Suppressor macrophage treated with lipopolysaccharide for 1 hour (primary cell): ENCODE measurements at regions not wholly inside any gene's neighbourhood (a gene's known extent, or its start where the extent isn't known, plus 50 kb on each side); places are given as distances from the start of the nearest gene placed in this dataset.
"Not testable (repeated sequence)": the region's sequence is repeated elsewhere in the genome, so short reads cannot be mapped to it uniquely, and the experiment has no call there.

Source experiments
- DNase-seq, 3 donors: peaks; one replicate each; pipeline ENCODE4 v3.0.0-alpha.2; 2020 to 2022

DNA sequence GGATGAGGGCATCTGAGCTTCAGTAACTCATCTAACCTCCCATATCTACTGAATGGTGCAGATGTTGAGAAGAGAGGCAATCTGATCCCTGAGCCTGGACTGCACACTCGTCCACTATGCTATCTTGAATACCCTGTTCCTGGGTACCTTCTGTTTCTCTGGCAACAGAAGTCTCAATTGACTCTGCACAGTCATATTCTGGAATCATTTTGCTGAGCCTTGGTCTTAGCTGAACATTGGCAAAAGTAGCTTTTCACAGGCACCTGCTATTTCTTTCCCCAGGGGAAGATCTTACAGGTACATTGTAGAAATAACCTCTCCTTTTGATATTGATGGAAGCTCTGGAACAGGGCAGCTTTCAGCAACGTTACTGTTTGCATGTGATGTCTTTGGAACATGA is 161.5 kb upstream of the GPR101 start:
- no peak for DNase-seq

DNA sequence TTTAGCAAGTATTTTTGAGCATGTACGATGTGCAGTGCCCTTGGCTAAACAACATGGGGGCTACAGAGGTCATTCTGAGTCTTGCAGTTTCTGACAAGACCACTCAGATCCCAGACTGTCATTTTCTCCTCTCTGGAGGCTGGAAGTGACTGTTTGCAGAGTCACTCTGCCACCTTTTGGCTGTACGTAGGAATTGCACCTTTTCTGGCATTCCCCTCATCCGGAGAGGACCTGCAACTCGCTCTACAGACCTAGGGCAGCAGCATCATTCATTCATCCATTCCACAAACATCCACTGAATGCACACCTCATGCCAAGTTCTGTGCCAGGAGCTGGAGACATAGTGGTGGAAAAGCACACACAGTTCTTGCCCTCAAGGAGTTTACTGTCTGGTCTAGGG is 160.4 kb upstream of the GPR101 start:
- peak; percentile 15 to 26 (median 17) for DNase-seq

DNA sequence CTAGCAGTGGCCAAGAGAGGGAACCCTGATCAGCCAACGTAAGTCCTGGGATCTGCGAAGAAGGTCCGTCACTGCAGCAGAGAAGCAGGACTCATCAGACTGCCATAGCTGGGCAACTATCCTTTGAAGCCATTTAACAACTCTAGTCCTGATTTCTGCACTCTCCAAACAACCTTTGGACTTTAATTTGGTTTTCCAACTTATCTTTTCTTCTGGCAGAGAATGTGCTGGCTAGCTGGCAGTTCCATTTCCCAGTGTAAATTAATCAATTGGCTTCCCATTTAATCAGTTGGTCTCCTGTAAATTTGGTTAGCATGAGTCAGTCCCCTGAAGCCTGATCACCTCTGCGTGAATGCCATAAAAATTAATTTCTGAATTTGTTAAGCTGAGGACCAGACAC is 153.7 kb upstream of the GPR101 start:
- no peak for DNase-seq

DNA sequence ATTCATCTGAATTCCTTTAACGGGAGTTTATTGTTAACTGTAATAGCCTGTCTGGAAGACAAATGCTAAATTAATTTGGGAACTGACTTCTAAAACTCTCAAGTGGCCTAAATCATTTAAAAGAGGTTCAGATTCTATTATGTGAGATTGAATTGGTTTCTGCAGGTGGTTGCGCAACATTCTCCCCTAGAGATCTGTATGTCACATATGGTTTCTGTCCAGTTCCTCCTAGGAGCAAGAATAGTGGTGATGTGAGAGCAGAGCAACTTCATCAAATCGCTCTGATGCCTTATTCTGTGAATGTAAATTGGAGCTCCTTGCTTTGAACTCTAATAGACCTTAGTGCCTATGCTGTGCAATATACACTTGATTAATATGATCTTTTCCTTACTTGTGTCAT is 144.6 kb upstream of the GPR101 start:
- no peak for DNase-seq

DNA sequence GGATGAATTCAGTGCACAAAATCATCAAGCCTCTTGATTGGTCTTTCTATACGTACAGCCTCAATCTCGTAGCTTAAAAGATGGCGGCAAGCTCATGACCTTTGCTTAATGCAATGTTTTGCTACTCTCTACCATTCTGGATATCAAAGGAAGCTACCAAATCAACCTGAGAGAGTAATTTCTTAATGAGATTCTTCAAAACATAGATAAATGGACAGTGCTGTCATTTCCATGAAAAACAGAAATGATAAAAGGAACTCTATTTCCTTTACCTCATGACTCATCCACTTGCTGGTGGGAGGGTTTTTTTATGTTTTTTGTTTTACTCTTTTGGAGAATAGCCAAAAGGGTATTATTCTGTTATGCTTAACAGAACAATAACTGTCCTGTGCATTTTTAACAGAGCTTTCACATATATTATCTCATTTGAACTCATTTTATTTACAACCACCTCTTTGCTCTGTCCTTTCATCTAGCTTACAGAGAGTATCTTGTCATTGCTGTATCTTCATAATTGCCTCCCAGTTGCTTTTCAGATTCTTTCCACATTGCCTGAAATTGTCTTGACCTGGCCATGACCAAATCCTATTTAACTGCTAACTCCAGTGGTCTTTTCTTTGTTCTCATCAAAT is 138.6 kb upstream of the GPR101 start:
- peak in 1 of 3 donors; percentile 0 for DNase-seq

DNA sequence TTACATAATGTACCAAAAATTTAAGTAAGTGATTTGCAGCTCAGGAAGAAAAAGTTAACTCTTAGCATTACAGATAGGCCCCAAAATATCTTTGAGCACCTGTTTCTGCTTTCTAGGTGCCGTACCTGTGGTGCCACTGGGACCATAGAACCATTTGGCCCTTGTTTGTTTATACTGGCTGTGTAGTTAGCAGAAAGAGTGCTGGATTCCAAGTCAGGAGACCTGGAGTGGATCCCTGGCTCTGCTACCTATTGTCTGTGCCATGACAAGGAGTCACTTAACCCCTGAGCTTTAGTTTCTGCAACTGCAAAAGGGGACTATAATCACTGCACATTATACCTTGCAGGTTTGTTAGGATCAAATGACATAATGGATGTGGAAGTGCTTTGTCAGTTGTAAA is 137.8 kb upstream of the GPR101 start:
- no peak for DNase-seq

DNA sequence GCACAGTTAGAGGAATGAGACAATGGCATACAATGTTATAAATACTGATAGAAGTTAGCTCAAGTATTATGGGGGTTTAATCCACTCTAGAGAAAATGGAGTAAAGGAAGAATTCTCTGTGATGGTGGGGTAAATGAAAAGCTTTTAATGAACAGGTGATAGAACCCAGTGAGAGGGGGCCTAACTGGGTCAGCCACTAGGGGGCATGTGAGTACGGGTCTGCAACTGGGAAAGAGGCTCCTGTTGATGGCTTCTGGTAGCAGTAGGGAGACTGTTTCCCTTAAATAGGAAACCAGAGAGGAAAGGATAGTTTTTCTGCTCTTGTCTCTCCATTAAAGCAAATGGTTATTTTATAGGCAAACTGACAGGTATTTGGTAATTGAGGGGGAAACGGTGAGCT is 132.8 kb upstream of the GPR101 start:
- peak in 1 of 3 donors; percentile 3 for DNase-seq

DNA sequence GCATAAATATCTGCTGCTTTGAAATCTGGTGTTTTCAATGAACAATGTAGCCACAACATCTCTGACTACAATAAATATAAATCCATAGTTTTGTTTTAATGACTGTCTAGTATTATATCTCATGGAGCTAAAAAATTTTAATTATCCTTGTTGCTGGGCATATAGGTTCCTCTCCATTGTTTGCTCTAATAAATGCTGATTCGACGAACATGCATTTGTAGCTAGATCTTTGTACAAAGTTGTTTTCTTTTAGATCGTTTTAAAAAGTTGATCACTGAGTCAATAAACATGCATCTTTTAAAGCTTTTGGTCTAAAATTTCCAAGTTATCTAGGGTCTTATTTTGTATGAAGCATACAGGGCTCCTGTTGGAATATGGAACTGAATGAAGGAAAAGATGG is 130.5 kb upstream of the GPR101 start:
- DNase-seq = no peak

DNA sequence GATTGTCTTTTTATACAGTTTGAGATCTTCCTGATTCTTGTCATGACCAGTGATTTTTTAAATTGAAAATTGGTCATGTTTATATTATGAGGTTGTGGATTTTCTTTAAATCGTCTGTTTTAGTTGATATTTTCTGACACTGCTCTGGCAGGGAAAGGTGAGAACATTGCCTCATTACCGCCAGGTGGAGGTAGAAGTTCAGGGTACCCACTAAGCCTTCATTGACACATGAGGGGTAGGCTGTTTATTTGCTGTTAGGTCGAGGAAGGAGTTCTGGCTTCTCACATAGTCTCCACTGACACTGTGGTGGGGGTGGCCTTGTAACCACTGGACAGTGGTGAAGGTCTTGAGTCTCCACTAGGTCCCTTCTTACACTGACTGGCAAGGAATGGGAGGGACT is 117.6 kb upstream of the GPR101 start:
- no peak for DNase-seq

DNA sequence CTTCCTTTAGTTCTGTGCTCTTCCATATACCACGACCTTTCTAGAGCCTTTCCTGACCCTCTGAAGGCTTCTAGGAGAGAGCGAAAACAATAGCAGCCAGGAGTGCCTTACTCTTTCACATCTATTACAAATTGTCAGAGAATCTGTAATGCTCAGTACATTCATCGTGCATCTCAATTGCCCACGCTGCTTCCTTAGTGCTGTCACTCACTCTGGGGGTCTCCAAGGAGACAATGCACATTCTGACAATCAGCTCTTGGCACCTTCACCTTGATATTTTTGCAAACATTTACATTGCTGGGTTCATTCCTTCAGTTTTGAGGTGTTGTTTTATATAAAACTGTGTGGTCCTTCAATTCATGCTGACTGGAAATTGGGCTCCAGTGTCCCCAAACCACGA is 110.1 kb upstream of the GPR101 start:
- no peak for DNase-seq

DNA sequence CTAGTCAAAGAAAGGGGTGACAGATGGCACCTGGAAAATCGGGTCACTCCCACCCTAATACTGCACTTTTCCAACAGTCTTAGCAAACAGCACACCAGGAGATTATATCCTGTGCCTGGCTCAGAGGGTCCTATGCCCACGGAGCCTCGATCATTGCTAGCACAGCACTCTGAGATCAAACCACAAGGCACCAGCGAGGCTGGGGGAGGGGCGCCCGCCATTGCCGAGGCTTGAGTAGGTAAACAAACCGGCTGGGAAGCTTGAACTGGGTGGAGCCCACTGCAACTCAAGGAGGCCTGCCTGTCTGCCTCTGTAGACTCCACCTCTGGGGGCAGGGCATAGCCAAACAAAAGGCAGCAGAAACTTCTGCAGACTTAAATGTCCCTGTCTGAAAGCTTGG is 88.9 kb upstream of the GPR101 start:
- not testable (repeated sequence) for DNase-seq

DNA sequence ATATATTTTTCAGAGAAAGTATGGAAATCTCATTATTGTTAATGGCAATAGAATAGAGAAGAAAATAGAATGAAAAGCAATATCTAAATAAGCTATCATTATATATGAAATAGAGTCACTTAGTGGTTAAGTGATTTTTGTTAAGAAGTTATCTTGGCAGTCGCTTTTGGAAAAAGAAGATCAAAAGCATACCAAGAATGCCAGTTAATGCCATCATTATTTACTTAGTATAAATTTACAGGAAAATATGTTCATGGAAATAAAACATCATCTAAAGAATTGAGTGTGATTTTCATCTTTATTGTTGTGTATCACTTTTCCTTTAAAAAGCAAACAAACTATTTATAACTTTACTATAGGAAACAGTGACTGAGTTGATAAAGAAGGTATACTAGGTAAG is 85.3 kb upstream of the GPR101 start:
- DNase-seq = no peak

DNA sequence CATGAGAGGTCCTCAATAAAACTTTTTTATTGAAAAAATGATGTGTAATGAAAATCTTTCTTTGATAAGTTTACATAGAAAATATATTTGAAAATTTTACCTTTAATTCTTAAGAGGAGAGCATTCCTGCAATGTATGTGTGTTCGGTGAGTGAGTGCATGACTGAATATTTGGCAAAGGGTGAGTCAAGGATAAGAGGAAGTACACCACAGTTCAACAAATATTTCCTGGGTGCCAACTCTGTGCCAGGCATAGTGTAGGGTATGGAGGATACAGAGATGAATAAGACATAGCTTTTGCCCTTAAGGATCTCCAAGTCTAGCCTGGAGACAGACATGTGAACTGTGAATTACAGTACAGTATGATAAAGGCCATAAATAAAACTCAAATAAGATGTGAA is 84.7 kb upstream of the GPR101 start:
- no peak for DNase-seq

DNA sequence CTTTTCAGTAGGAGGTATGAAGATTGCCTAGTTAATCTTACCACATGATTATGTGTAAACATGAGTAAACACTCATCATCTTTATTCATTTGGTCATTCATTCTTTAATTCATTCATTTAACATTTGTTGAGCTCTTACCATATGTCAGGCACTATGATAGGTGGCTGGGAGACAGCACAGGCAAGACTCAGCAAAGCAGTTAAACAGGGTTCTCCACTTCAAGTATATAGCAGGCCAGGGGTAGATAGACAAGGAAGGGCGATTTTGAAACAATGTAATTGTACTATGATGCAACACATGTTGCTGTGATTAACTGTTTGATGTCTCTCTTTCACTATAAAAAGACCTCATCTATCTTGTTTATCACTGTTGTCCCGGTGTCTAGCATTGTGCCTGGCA is 84.3 kb upstream of the GPR101 start:
- no peak for DNase-seq

DNA sequence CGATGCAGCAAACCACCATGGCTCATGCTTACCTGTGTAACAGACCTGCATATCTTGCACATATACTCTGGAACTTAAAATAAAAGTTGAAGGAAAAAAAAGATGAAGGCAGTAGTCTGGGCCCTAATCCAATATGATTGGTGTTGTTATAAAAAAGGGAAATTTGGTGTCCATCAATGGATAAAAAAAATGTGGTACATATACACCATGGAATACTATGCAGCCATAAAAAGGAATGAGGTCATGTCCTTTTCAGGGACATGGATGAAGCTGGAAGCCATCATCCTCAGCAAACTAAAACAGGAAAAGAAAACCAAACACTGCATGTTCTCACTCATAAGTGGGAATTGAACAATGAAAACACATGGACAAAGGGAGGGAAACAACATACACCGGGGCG is 74.1 kb upstream of the GPR101 start:
- not testable (repeated sequence) for DNase-seq

DNA sequence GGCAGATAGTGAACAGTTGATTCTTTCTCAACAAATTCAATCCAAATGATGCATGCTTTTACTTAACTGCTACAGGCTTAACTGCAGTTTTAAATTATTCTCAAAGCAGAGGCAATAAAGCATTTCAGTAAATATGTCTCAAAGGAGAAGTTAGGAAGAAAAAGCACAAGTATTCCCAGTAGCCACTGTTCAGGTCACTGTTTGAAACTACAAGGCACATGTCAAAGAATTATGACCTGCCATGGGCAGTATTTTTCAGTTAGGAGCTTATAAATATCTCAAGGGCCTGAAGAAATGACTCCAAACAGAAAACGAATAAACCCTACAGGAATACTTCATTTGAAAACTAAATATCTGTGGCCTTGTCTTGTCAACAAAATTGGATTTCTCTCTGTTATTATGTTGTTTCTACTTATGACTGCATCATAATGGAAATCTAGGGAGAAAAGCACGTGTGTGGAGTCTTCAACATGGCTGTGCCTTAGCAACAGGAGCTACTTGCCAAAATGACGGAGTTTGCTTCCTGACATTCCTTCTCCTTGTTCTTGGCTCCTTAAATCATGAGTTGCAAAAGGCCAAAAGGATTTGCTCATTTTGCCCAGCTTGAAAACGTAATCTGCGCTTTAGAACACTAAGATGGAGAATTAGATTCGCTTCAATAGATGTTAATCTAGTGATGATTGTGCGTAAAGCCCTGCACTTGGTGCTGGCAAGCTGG is 67.6 kb upstream of the GPR101 start:
- no peak for DNase-seq
